ENCODE measurements at regions not wholly inside any gene's neighbourhood (a gene's known extent, or its start where the extent isn't known, plus 50 kb on each side); places are given as distances from the start of the nearest gene placed in this dataset.

DNA sequence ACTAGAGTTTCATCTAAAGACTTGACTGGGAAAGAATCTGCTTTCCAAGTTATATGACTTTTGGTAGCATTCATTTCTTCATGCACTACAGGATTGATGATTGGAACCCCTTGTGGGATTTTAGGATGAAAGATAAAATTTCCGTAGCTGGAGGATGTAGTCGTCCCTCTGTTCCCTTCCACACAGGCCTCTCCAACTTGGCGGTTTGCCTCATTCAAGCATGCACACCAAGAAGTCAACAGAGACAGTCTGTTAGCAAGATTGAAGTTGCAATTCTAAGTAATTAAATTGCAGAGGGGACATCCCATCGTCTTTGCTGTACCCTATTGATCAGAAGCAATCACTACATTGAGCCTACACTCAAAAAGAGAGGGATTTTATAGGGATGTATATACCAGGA lies 777.4 kb upstream of the HS3ST1 start:
- TF ChIP-seq, protein P1, sequence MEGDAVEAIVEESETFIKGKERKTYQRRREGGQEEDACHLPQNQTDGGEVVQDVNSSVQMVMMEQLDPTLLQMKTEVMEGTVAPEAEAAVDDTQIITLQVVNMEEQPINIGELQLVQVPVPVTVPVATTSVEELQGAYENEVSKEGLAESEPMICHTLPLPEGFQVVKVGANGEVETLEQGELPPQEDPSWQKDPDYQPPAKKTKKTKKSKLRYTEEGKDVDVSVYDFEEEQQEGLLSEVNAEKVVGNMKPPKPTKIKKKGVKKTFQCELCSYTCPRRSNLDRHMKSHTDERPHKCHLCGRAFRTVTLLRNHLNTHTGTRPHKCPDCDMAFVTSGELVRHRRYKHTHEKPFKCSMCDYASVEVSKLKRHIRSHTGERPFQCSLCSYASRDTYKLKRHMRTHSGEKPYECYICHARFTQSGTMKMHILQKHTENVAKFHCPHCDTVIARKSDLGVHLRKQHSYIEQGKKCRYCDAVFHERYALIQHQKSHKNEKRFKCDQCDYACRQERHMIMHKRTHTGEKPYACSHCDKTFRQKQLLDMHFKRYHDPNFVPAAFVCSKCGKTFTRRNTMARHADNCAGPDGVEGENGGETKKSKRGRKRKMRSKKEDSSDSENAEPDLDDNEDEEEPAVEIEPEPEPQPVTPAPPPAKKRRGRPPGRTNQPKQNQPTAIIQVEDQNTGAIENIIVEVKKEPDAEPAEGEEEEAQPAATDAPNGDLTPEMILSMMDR (IDR thresholded peaks at IDR 0.05), result no peak
- TF ChIP-seq POLR2A (IDR thresholded peaks at IDR 0.05), result no peak
- TF ChIP-seq POLR2AphosphoS5 (IDR thresholded peaks at IDR 0.05), result no peak

Data from sigmoid colon (tissue), 4 donors.